Hepatocyte (in vitro differentiated cells): ENCODE measurements at regions not wholly inside any gene's neighbourhood (a gene's known extent, or its start where the extent isn't known, plus 50 kb on each side); places are given as distances from the start of the nearest gene placed in this dataset.

Experiments used
- DNase-seq: peaks from one replicate; pipeline ENCODE4 v3.0.0-alpha.2; 2016; ENCODE audit warnings: low spot score
- H2AFZ ChIP-seq: fragments of 200-600 bp; sonication (generic); 2 replicates; pipeline ENCODE4 v1.6.0; 2016; ENCODE audit warnings: antibody characterized with exemption, mild to moderate bottlenecking
- H3K27ac ChIP-seq: fragments of 200-600 bp; sonication (generic); 2 replicates; pipeline ENCODE4 v1.5.1; 2016; ENCODE audit warnings: mild to moderate bottlenecking
- H3K27me3 ChIP-seq: fragments of 200-600 bp; sonication (generic); 2 replicates; pipeline ENCODE4 v1.6.1; 2016
- H3K36me3 ChIP-seq: fragments of 200-600 bp; sonication (generic); replicated peaks from 2 replicates; pipeline ENCODE4 v1.5.1; 2016; ENCODE audit warnings: low read depth; ENCODE audit not compliant: insufficient read depth
- H3K4me1 ChIP-seq: fragments of 200-600 bp; sonication (generic); 2 replicates; pipeline ENCODE4 v1.5.1; 2016; ENCODE audit warnings: mild to moderate bottlenecking, moderate library complexity; ENCODE audit not compliant: insufficient read depth
- H3K4me2 ChIP-seq: fragments of 200-600 bp; sonication (generic); 2 replicates; pipeline ENCODE4 v1.6.0; 2016
- H3K4me3 ChIP-seq: fragments of 200-600 bp; sonication (generic); 2 replicates; pipeline ENCODE4 v1.5.1; 2016; ENCODE audit warnings: mild to moderate bottlenecking
- H3K79me2 ChIP-seq: fragments of 200-600 bp; sonication (generic); 2 replicates; pipeline ENCODE4 v1.6.0; 2017; ENCODE audit warnings: mild to moderate bottlenecking
- H3K9me2 ChIP-seq: fragments of 200-600 bp; sonication (generic); replicated peaks from 2 replicates; pipeline ENCODE4 v1.6.0; 2017; ENCODE audit warnings: mild to moderate bottlenecking; ENCODE audit not compliant: insufficient read depth
- H3K9me3 ChIP-seq: fragments of 200-600 bp; sonication (generic); 2 replicates; pipeline ENCODE4 v1.5.1; 2016; ENCODE audit warnings: low read depth, mild to moderate bottlenecking
- H4K20me1 ChIP-seq: fragments of 200-600 bp; sonication (generic); 2 replicates; pipeline ENCODE4 v1.6.0; 2016; ENCODE audit warnings: mild to moderate bottlenecking; ENCODE audit not compliant: insufficient read depth, poor library complexity, severe bottlenecking
- CTCF ChIP-seq: fragments of 200-600 bp; sonication (generic); IDR thresholded peaks from 2 replicates; pipeline ENCODE4 v1.5.1; 2016; ENCODE audit warnings: antibody characterized with exemption, mild to moderate bottlenecking; ENCODE audit not compliant: poor library complexity
- EZH2 ChIP-seq: fragments of 200-600 bp; sonication (generic); IDR thresholded peaks from 2 replicates; pipeline ENCODE4 v1.6.1; 2016; ENCODE audit warnings: antibody characterized with exemption, mild to moderate bottlenecking, borderline replicate concordance
- EZH2phosphoT487 ChIP-seq: fragments of 200-600 bp; sonication (generic); IDR thresholded peaks from one replicate; pipeline ENCODE4 v1.6.1; 2018; ENCODE audit warnings: antibody characterized with exemption, mild to moderate bottlenecking, low read depth, moderate library complexity; ENCODE audit not compliant: unreplicated experiment, severe bottlenecking
- WGBS: methylation state at CpG from one replicate; pipeline ENCODE4 v1.1.6; 2016; ENCODE audit warnings: low lambda C conversion rate; ENCODE audit errors: missing lambda C conversion rate; 5-methylcytosine and 5-hydroxymethylcytosine counted together

GRCh38 chr2:4255491-4255890 is 552.1 kb downstream of the DCDC2C start:
- H3K79me2 ChIP-seq = no peaks in the 10 kb centered on the region
- no peaks in the 10 kb centered on the region for H3K9me2 ChIP-seq
- WGBS = 93% methylated on average over 4 of the region's 4 CpGs
- no peaks in the 10 kb centered on the region for H3K27me3 ChIP-seq
- no peak for DNase-seq
- no peak overlapping the region for H3K4me2 ChIP-seq
- H3K9me3 ChIP-seq = no peaks in the 10 kb centered on the region
- no peaks in the 10 kb centered on the region for H4K20me1 ChIP-seq
- H3K36me3 ChIP-seq = no peaks in the 10 kb centered on the region
- no peak overlapping the region for H3K4me3 ChIP-seq
- no peak overlapping the region for H2AFZ ChIP-seq
- TF ChIP-seq EZH2 = no peak
- TF ChIP-seq CTCF = no peak
- TF ChIP-seq EZH2phosphoT487 = no peak
- peaks cover 3% of the 10 kb centered on the region for H3K4me1 ChIP-seq
- H3K27ac ChIP-seq = no peak overlapping the region

GRCh38 chr2:4256351-4256750 is 553.0 kb downstream of the DCDC2C start:
- TF ChIP-seq CTCF (no peak), EZH2 (no peak), EZH2phosphoT487 (no peak)
- H3K27me3 ChIP-seq = no peaks in the 10 kb centered on the region
- no peaks in the 10 kb centered on the region for H4K20me1 ChIP-seq
- H3K36me3 ChIP-seq = no peaks in the 10 kb centered on the region
- H3K9me2 ChIP-seq = no peaks in the 10 kb centered on the region
- H2AFZ ChIP-seq = no peak overlapping the region
- H3K27ac ChIP-seq = no peak overlapping the region
- H3K4me1 ChIP-seq = peaks cover 3% of the 10 kb centered on the region
- no peak for DNase-seq
- no peaks in the 10 kb centered on the region for H3K9me3 ChIP-seq
- no peak overlapping the region for H3K4me3 ChIP-seq
- WGBS = 86% methylated on average over 4 of the region's 4 CpGs
- no peaks in the 10 kb centered on the region for H3K79me2 ChIP-seq
- no peak overlapping the region for H3K4me2 ChIP-seq

- Histone ChIP-seq H3K4me2 (no peak overlapping the region), H3K79me2 (no peaks in the 10 kb centered on the region), H3K27ac (no peak overlapping the region), H3K9me3 (no peaks in the 10 kb centered on the region), H3K9me2 (no peaks in the 10 kb centered on the region), H3K27me3 (no peaks in the 10 kb centered on the region), H2AFZ (no peak overlapping the region), H4K20me1 (no peaks in the 10 kb centered on the region), H3K36me3 (no peaks in the 10 kb centered on the region), H3K4me1 (peaks cover 3% of the 10 kb centered on the region), H3K4me3 (no peak overlapping the region)
- 38% methylated on average over 1 of the region's 1 CpG for WGBS
- peak; percentile 23 for DNase-seq
- no peak for TF ChIP-seq CTCF
- no peak for TF ChIP-seq EZH2
- no peak for TF ChIP-seq EZH2phosphoT487
Observed at GRCh38 chr2:4258563-4258962, 555.2 kb downstream of the DCDC2C start.

- no peak for TF ChIP-seq CTCF
- no peak for TF ChIP-seq EZH2
- no peak for TF ChIP-seq EZH2phosphoT487
- Histone ChIP-seq H3K4me3 (no peak overlapping the region), H3K27ac (no peak overlapping the region), H4K20me1 (no peaks in the 10 kb centered on the region), H3K79me2 (no peaks in the 10 kb centered on the region), H2AFZ (no peak overlapping the region), H3K9me3 (no peaks in the 10 kb centered on the region), H3K4me2 (no peak overlapping the region), H3K4me1 (no peaks in the 10 kb centered on the region), H3K27me3 (no peaks in the 10 kb centered on the region), H3K9me2 (no peaks in the 10 kb centered on the region), H3K36me3 (no peaks in the 10 kb centered on the region)
- WGBS = 79% methylated on average over 4 of the region's 4 CpGs
- DNase-seq = no peak
Observed at GRCh38 chr2:4265936-4266335, 562.6 kb downstream of the DCDC2C start.
